ENCODE measurements at regions not wholly inside any gene's neighbourhood (a gene's known extent, or its start where the extent isn't known, plus 50 kb on each side); places are given as distances from the start of the nearest gene placed in this dataset.

- no peak for TF ChIP-seq CTCF (IDR thresholded peaks at IDR 0.05 in 4 of 5, conservative IDR thresholded peaks at IDR 0.05 in 1 of 5)
- no peak for TF ChIP-seq POLR2A (IDR thresholded peaks at IDR 0.05)
These were observed 124.6 kb upstream of the LYSMD4 start for GRCh38 chr15:99857836-99858235.

Data from gastrocnemius medialis (tissue), 4 donors.